ENCODE measurements at regions not wholly inside any gene's neighbourhood (a gene's known extent, or its start where the extent isn't known, plus 50 kb on each side); places are given as distances from the start of the nearest gene placed in this dataset.

DNA sequence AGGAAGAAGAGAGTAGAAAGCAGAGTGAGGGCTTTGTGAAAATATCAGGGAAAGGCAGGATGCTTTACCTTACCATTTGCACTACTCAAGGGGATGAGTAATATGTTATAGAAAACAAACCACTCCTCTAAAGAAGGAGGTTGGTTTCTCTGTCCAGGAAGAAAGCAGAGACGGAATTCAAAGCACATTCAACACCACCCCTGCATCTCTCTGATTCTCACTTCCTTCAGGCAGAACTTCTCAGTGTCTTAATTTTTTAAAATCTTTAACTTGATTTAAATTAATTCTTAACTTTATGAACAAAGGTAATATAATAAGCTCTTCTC lies 82.4 kb downstream of the NR2F2 start:
- TF ChIP-seq, protein P1, sequence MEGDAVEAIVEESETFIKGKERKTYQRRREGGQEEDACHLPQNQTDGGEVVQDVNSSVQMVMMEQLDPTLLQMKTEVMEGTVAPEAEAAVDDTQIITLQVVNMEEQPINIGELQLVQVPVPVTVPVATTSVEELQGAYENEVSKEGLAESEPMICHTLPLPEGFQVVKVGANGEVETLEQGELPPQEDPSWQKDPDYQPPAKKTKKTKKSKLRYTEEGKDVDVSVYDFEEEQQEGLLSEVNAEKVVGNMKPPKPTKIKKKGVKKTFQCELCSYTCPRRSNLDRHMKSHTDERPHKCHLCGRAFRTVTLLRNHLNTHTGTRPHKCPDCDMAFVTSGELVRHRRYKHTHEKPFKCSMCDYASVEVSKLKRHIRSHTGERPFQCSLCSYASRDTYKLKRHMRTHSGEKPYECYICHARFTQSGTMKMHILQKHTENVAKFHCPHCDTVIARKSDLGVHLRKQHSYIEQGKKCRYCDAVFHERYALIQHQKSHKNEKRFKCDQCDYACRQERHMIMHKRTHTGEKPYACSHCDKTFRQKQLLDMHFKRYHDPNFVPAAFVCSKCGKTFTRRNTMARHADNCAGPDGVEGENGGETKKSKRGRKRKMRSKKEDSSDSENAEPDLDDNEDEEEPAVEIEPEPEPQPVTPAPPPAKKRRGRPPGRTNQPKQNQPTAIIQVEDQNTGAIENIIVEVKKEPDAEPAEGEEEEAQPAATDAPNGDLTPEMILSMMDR (IDR thresholded peaks at IDR 0.05) = no peak
- TF ChIP-seq POLR2A (IDR thresholded peaks at IDR 0.05) = no peak
- no peak for TF ChIP-seq POLR2AphosphoS5 (IDR thresholded peaks at IDR 0.05)

Measured in prostate gland (tissue), 2 donors.